ENCODE measurements at regions not wholly inside any gene's neighbourhood (a gene's known extent, or its start where the extent isn't known, plus 50 kb on each side); places are given as distances from the start of the nearest gene placed in this dataset.

GRCh38 chr2:48049371-48049770 is 143.1 kb upstream of the FBXO11 start:
- TF ChIP-seq EZH2phosphoT487 (IDR thresholded peaks at IDR 0.05; ENCODE audit: borderline replicate concordance, low read length): no peak
- TF ChIP-seq CTCF (conservative IDR thresholded peaks at IDR 0.05; ENCODE audit: low read depth, low read length): no peak

Measured in PC-3 (cell line).